GM06990 (cell line): ENCODE measurements at regions not wholly inside any gene's neighbourhood (a gene's known extent, or its start where the extent isn't known, plus 50 kb on each side); places are given as distances from the start of the nearest gene placed in this dataset.

Experiments used
- DNase-seq: peaks from one replicate; pipeline ENCODE4 v3.0.0-alpha.2; 2011; ENCODE audit not compliant: insufficient read length; ENCODE audit errors: extremely low read depth
- H3K27me3 ChIP-seq: replicated peaks from 2 replicates; pipeline ENCODE4 v1.6.0; 2011; ENCODE audit warnings: low read length; ENCODE audit not compliant: control insufficient read depth, insufficient read depth
- H3K36me3 ChIP-seq: 2 replicates; pipeline ENCODE4 v1.5.1; 2011; ENCODE audit warnings: low read length; ENCODE audit not compliant: control insufficient read depth, insufficient read depth
- H3K4me3 ChIP-seq: replicated peaks from 2 replicates; pipeline ENCODE4 v1.5.1; 2011; ENCODE audit warnings: low read depth, mild to moderate bottlenecking, control low read depth, low read length
- CTCF ChIP-seq: IDR thresholded peaks from 2 replicates; pipeline ENCODE4 v1.5.1; 2011; ENCODE audit warnings: low read length, control low read depth, mild to moderate bottlenecking, inconsistent platforms; ENCODE audit not compliant: insufficient read depth, poor library complexity, severe bottlenecking

- Histone ChIP-seq H3K27me3 (no peaks in the 10 kb centered on the region; the same call in none of the 2 replicates), H3K36me3 (no peaks in the 10 kb centered on the region), H3K4me3 (no peak overlapping the region)
- no peak for DNase-seq
- no peak for TF ChIP-seq CTCF
Observed at GRCh38 chr7:26534649-26535482, 243.2 kb downstream of the SNX10 start.

GRCh38 chr7:26535483-26536007, 243.9 kb downstream of the SNX10 start:
- Histone ChIP-seq H3K36me3 (no peaks in the 10 kb centered on the region), H3K27me3 (no peaks in the 10 kb centered on the region; the same call in none of the 2 replicates), H3K4me3 (no peak overlapping the region)
- no peak for TF ChIP-seq CTCF
- DNase-seq: no peak

GRCh38 chr7:26538216-26538615, 246.6 kb downstream of the SNX10 start:
- no peak for DNase-seq
- TF ChIP-seq CTCF: no peak
- Histone ChIP-seq H3K27me3 (no peaks in the 10 kb centered on the region; the same call in none of the 2 replicates), H3K36me3 (no peaks in the 10 kb centered on the region), H3K4me3 (no peak overlapping the region)

- Histone ChIP-seq H3K36me3 (no peaks in the 10 kb centered on the region), H3K27me3 (no peaks in the 10 kb centered on the region; the same call in none of the 2 replicates), H3K4me3 (no peak overlapping the region)
- no peak for DNase-seq
- TF ChIP-seq CTCF: no peak
Observed at GRCh38 chr7:26538689-26539088, 247.0 kb downstream of the SNX10 start.

GRCh38 chr7:26543340-26543739, 251.7 kb downstream of the SNX10 start:
- Histone ChIP-seq H3K36me3 (no peaks in the 10 kb centered on the region), H3K4me3 (no peak overlapping the region), H3K27me3 (no peaks in the 10 kb centered on the region; the same call in 1 of the 2 replicates)
- DNase-seq: no peak
- TF ChIP-seq CTCF: no peak
